ENCODE measurements at regions not wholly inside any gene's neighbourhood (a gene's known extent, or its start where the extent isn't known, plus 50 kb on each side); places are given as distances from the start of the nearest gene placed in this dataset.

DNA sequence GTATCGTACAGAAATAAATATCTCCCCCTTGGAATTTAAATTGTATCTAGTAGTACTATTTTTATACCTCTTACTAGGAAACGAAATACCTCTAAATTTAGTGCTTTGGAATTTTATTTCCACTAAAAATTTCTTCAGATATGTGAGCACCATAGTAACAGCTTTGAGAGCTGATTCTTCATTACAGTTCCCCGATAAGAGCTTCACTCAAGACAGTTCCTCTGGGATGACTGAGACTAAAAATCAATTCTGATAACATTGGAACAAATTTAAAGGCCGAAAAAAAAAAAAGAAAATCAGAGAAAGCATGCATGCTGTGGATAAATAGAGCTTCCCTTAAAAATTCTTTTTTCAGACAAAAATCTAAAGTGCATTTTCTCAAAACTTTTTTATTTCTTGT is 68.5 kb upstream of the MEF2C start:
- TF ChIP-seq EZH2phosphoT487 (IDR thresholded peaks at IDR 0.05; ENCODE audit: insufficient read depth, low read depth) (no peak), EZH2 (IDR thresholded peaks at IDR 0.05; ENCODE audit: insufficient read depth, poor library complexity, severe bottlenecking) (no peak)

DNA sequence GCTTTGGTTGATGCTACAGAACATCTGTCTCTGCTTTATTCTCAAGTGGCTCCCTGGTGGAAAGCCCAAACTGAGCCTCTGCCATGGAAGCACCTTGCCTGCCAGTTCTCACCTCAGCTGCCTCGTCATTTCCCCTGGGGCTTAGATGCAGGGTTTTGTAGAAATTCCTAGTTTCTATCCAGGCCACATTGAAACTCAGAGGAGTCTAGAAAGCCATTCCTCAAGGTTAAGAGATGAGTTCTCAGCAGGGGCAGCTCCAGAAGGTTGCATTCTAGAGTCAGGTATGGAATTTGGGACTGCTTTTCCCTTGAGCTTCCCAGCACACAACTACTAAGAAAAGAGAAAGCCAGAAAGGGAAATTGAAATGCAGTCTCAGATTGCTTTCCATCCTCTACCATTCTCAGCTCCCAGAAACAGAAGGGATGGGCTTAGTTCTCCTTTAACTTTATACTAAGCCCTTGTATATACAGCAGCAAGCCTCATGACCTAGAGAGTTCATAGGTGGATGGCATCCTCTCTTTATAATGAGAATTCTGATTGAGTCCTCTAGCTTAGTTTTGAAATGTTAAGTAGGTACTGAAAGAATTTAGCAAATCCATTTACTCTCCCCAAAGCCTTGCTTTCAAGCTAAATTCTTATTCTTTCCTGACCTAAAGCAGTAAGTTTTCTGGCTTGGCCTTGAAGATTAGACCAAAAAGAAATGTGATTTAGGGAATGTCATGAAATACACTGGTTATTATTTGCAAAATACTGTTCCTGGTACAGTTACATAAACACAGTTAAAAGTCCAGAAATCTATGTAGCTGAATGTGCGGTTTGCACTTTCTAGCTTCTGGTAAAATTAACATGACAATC is 66.0 kb upstream of the MEF2C start:
- no peak overlapping the region for H3K4me2 ChIP-seq (ENCODE audit: unreplicated experiment)
- no peak overlapping the region for H3K9ac ChIP-seq
- peaks cover 10% of the 10 kb centered on the region; the same call in 1 of the 2 replicates for H3K4me1 ChIP-seq (ENCODE audit: insufficient read depth)
- no peaks in the 10 kb centered on the region for H3K27me3 ChIP-seq (replicated peaks; ENCODE audit: insufficient read depth)
- DNase-seq, result no peak
- H3K9me2 ChIP-seq (ENCODE audit: insufficient read depth), result no peaks in the 10 kb centered on the region
- H3K4me3 ChIP-seq, result no peak overlapping the region
- H2AFZ ChIP-seq, result no peak overlapping the region
- 90 to 96% methylated on average over 2 of the region's 2 CpGs for WGBS, 2 experiments (ENCODE audit: low coverage in 1 of 2, low lambda C conversion rate in 2 of 2, missing lambda C conversion rate in 2 of 2)
- in situ Hi-C loops (cut with MboI), result no loop called here
- H3K79me2 ChIP-seq (ENCODE audit: insufficient read depth), result no peaks in the 10 kb centered on the region
- H3K27ac ChIP-seq, result no peak overlapping the region
- no peaks in the 10 kb centered on the region for H4K20me1 ChIP-seq (ENCODE audit: insufficient read depth)
- H3F3A ChIP-seq (ENCODE audit: insufficient read depth), result peaks cover 7% of the 10 kb centered on the region
- TF ChIP-seq EZH2 (IDR thresholded peaks at IDR 0.05; ENCODE audit: insufficient read depth, poor library complexity, severe bottlenecking), result no peak
- no peak for TF ChIP-seq EZH2phosphoT487 (IDR thresholded peaks at IDR 0.05; ENCODE audit: insufficient read depth, low read depth)
- no peaks in the 10 kb centered on the region for H3K36me3 ChIP-seq (ENCODE audit: low read depth)
- no peaks in the 10 kb centered on the region for H3K9me3 ChIP-seq (ENCODE audit: low read depth)

More for the DNA sequence above, 68.5 kb upstream of the MEF2C start:
- H3K9ac ChIP-seq, result no peak overlapping the region
- no peak overlapping the region for H3K4me3 ChIP-seq
- no peak overlapping the region for H3K4me2 ChIP-seq (ENCODE audit: unreplicated experiment)
- H3F3A ChIP-seq (ENCODE audit: insufficient read depth), result no peaks in the 10 kb centered on the region
- H3K27ac ChIP-seq, result no peak overlapping the region
- H3K9me3 ChIP-seq (ENCODE audit: low read depth), result no peaks in the 10 kb centered on the region
- no peaks in the 10 kb centered on the region for H3K9me2 ChIP-seq (ENCODE audit: insufficient read depth)
- H3K79me2 ChIP-seq (ENCODE audit: insufficient read depth), result no peaks in the 10 kb centered on the region
- no peaks in the 10 kb centered on the region for H4K20me1 ChIP-seq (ENCODE audit: insufficient read depth)
- H3K4me1 ChIP-seq (ENCODE audit: insufficient read depth), result peaks cover 10% of the 10 kb centered on the region; the same call in 1 of the 2 replicates
- H3K36me3 ChIP-seq (ENCODE audit: low read depth), result no peaks in the 10 kb centered on the region
- WGBS, 2 experiments (ENCODE audit: low coverage in 1 of 2, low lambda C conversion rate in 2 of 2, missing lambda C conversion rate in 2 of 2), result 90 to 92% methylated on average over 4 of the region's 4 CpGs
- H3K27me3 ChIP-seq (replicated peaks; ENCODE audit: insufficient read depth), result no peaks in the 10 kb centered on the region
- no peak overlapping the region for H2AFZ ChIP-seq
- in situ Hi-C loops (cut with MboI), result no loop called here
- no peak for DNase-seq

DNA sequence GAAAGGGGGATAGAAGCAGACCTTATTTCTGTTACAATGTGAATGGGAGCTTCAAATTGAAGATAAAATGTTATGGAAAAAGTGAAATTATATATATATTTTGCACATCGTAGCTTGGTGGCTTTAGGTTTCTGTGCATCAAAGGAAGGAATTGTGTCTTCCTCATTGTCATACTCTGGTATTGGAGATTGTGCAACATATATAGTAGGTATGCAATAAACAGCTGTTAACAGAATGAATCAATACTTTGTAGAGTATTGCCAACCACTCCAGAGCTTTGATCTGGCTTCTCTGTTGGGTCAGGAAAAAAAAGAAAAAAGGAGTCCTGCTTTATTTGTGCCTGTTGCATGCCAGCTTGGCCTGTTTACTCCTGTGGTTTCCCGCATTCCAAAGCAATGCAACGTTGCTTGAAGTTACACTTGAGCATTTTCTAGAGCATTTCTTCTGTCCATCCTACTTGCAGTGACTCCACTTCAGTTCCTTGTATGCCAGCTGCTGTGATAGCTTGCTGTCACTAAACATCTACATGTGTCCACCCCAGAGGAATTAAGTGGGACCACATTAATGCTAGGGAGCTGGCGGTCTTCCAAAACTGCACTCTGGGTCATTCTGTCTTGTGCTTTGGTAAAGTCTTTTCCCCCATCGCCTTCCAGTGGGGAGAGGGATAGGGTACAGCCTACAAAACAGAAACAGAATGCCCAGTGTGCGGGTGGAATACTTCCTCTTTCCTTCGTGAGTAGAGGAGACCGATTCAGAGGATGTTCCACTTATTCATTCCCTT is 62.0 kb upstream of the MEF2C start:
- Histone ChIP-seq H3K79me2 (ENCODE audit: insufficient read depth) (no peaks in the 10 kb centered on the region), H3K4me3 (no peak overlapping the region), H4K20me1 (ENCODE audit: insufficient read depth) (no peaks in the 10 kb centered on the region), H3K27ac (no peak overlapping the region), H3K36me3 (ENCODE audit: low read depth) (no peaks in the 10 kb centered on the region), H2AFZ (no peak overlapping the region), H3K27me3 (replicated peaks; ENCODE audit: insufficient read depth) (no peaks in the 10 kb centered on the region), H3K4me2 (ENCODE audit: unreplicated experiment) (no peak overlapping the region), H3K9me2 (ENCODE audit: insufficient read depth) (no peaks in the 10 kb centered on the region), H3K9me3 (ENCODE audit: low read depth) (no peaks in the 10 kb centered on the region), H3K9ac (no peak overlapping the region), H3K4me1 (ENCODE audit: insufficient read depth) (peaks cover 36% of the 10 kb centered on the region), H3F3A (ENCODE audit: insufficient read depth) (peaks cover 28% of the 10 kb centered on the region)
- TF ChIP-seq EZH2phosphoT487 (IDR thresholded peaks at IDR 0.05; ENCODE audit: insufficient read depth, low read depth), result no peak
- TF ChIP-seq EZH2 (IDR thresholded peaks at IDR 0.05; ENCODE audit: insufficient read depth, poor library complexity, severe bottlenecking), result no peak
- peak; percentile 71 for DNase-seq
- 79 to 86% methylated on average over 8 of the region's 8 CpGs for WGBS, 2 experiments (ENCODE audit: low coverage in 1 of 2, low lambda C conversion rate in 2 of 2, missing lambda C conversion rate in 2 of 2)
- in situ Hi-C loops (cut with MboI), result no loop called here

DNA sequence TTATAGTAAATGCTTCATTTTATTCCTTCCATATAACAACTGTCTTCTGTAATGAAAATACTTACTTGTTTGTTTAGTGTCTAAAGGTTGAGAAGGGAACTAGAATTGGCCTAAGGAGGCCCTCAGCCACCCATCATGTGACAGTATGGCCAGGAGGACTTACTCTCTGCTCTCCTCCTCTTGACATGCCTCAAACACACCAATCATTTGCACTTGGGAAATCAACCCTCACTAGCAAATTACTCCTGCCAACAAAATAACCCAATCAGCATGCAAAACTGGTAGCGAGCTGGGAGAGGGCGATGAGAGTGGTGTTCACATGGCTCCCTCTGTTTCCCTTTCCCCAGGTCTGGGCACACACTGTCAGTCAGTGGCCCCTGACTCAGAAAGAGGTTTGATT is 58.6 kb upstream of the MEF2C start:
- Histone ChIP-seq H3F3A (ENCODE audit: insufficient read depth) (peaks cover 28% of the 10 kb centered on the region), H3K4me2 (ENCODE audit: unreplicated experiment) (peak overlapping the region; percentile 45), H2AFZ (0 out of 2 replicates have a peak overlapping the region, but pooled peaks have one; percentile 39), H3K36me3 (ENCODE audit: low read depth) (no peaks in the 10 kb centered on the region), H3K4me1 (ENCODE audit: insufficient read depth) (peaks cover 36% of the 10 kb centered on the region), H3K9me2 (ENCODE audit: insufficient read depth) (no peaks in the 10 kb centered on the region), H3K79me2 (ENCODE audit: insufficient read depth) (no peaks in the 10 kb centered on the region), H3K9ac (no peak overlapping the region), H3K27me3 (replicated peaks; ENCODE audit: insufficient read depth) (no peaks in the 10 kb centered on the region), H4K20me1 (ENCODE audit: insufficient read depth) (no peaks in the 10 kb centered on the region), H3K9me3 (ENCODE audit: low read depth) (no peaks in the 10 kb centered on the region), H3K27ac (no peak overlapping the region; the same call in 1 of the 2 replicates), H3K4me3 (no peak overlapping the region)
- no peak for DNase-seq
- TF ChIP-seq EZH2 (IDR thresholded peaks at IDR 0.05; ENCODE audit: insufficient read depth, poor library complexity, severe bottlenecking), result no peak
- in situ Hi-C loops (cut with MboI), result no loop called here
- WGBS, 2 experiments (ENCODE audit: low coverage in 1 of 2, low lambda C conversion rate in 2 of 2, missing lambda C conversion rate in 2 of 2), result 88 to 93% methylated on average over 2 of the region's 2 CpGs
